ENCODE measurements at regions not wholly inside any gene's neighbourhood (a gene's known extent, or its start where the extent isn't known, plus 50 kb on each side); places are given as distances from the start of the nearest gene placed in this dataset.

GRCh38 chr5:20044460-20044859, 56.5 kb upstream of the CDH18 start:
- peaks cover 0 to 5% (median 0%) of the 10 kb centered on the region in 12 donors for H3K9me3 ChIP-seq
- no peak for DNase-seq
- H3K27me3 ChIP-seq: no peaks in the 10 kb centered on the region
- no peaks in the 10 kb centered on the region for H3K36me3 ChIP-seq
- ATAC-seq: no peak
- no peak overlapping the region for H3K27ac ChIP-seq
- no peaks in the 10 kb centered on the region for H3K4me1 ChIP-seq
- no peak overlapping the region for H3K4me3 ChIP-seq
- intact Hi-C loops (cut with DNase I): no loop called here
- TF ChIP-seq CTCF (IDR thresholded peaks at IDR 0.05): no peak
- no peak for TF ChIP-seq POLR2A (IDR thresholded peaks at IDR 0.05)

- Histone ChIP-seq H3K4me1 (no peaks in the 10 kb centered on the region), H3K27me3 (no peaks in the 10 kb centered on the region), H3K9me3 (peaks cover 0 to 16% (median 0%) of the 10 kb centered on the region in 12 donors), H3K27ac (no peak overlapping the region), H3K4me3 (no peak overlapping the region), H3K36me3 (no peaks in the 10 kb centered on the region)
- TF ChIP-seq POLR2A (IDR thresholded peaks at IDR 0.05): no peak
- no peak for TF ChIP-seq CTCF (IDR thresholded peaks at IDR 0.05)
- ATAC-seq (no peak), DNase-seq (no peak)
- intact Hi-C loops (cut with DNase I): no loop called here
- WGBS, 4 donors: 43 to 54% (median 46%) methylated on average over 6 of the region's 6 CpGs
These were observed 53.6 kb upstream of the CDH18 start for GRCh38 chr5:20041326-20042274.

- Histone ChIP-seq H3K36me3 (no peaks in the 10 kb centered on the region), H3K9me3 (peaks cover 0 to 21% (median 0%) of the 10 kb centered on the region in 12 donors), H3K27ac (no peak overlapping the region), H3K4me1 (no peaks in the 10 kb centered on the region), H3K4me3 (no peak overlapping the region), H3K27me3 (no peaks in the 10 kb centered on the region)
- TF ChIP-seq CTCF (IDR thresholded peaks at IDR 0.05): no peak
- DNase-seq: no peak
- WGBS, 4 donors: 82 to 92% (median 85%) methylated on average over 4 of the region's 4 CpGs
- intact Hi-C loops (cut with DNase I): no loop called here
- ATAC-seq: no peak
These were observed 52.9 kb upstream of the CDH18 start for GRCh38 chr5:20040901-20041300.
